Endothelial cell of umbilical vein (primary cell): ENCODE measurements at regions not wholly inside any gene's neighbourhood (a gene's known extent, or its start where the extent isn't known, plus 50 kb on each side); places are given as distances from the start of the nearest gene placed in this dataset.

ENCODE experiments used
- EZH2 ChIP-seq: IDR thresholded peaks from 2 replicates; pipeline ENCODE4 v1.6.1; 2012; ENCODE audit warnings: borderline replicate concordance, low read depth, mild to moderate bottlenecking, moderate library complexity, low read length, inconsistent platforms; ENCODE audit not compliant: severe bottlenecking
- FOS ChIP-seq: IDR thresholded peaks from 2 replicates; pipeline ENCODE4 v1.6.1; 2011; ENCODE audit warnings: mild to moderate bottlenecking, low read length, moderate library complexity, borderline replicate concordance; ENCODE audit not compliant: insufficient read depth
- GATA2 ChIP-seq: IDR thresholded peaks from 2 replicates; pipeline ENCODE4 v1.7.0; 2011; ENCODE audit warnings: low read depth, mild to moderate bottlenecking, moderate library complexity, mixed read lengths, low read length; ENCODE audit not compliant: insufficient read length, insufficient read depth
- JUN ChIP-seq: IDR thresholded peaks from 2 replicates; pipeline ENCODE4 v1.6.1; 2011; ENCODE audit warnings: borderline replicate concordance, low read depth; ENCODE audit not compliant: insufficient read length, insufficient read depth
- MAX ChIP-seq: IDR thresholded peaks from 2 replicates; pipeline ENCODE4 v1.6.1; 2011; ENCODE audit not compliant: insufficient read depth, insufficient read length
- POLR2A ChIP-seq: IDR thresholded peaks from 2 replicates; pipeline ENCODE4 v1.6.1; 2012; ENCODE audit warnings: low read depth, mild to moderate bottlenecking, control low read depth, low read length
- POLR2AphosphoS5 ChIP-seq: IDR thresholded peaks from 2 replicates; pipeline ENCODE4 v1.6.1; 2012; ENCODE audit warnings: low read depth, mild to moderate bottlenecking, control low read depth, low read length, moderate library complexity; ENCODE audit not compliant: insufficient read depth
- TF ChIP-seq, protein P1 (sequence below), 2 donors: IDR thresholded peaks; 1 replicate in 1 of 2; 2 replicates in 1 of 2; pipeline ENCODE4 v1.5.1; 2011; ENCODE audit warnings: low read length in 2 of 2, mild to moderate bottlenecking in 2 of 2, moderate library complexity in 2 of 2, control low read depth in 1 of 2, inconsistent platforms in 1 of 2, low read depth in 1 of 2; ENCODE audit not compliant: insufficient read depth in 1 of 2; ENCODE audit errors: extremely low read depth in 1 of 2

- no peak for TF ChIP-seq MAX
- TF ChIP-seq, protein P1, sequence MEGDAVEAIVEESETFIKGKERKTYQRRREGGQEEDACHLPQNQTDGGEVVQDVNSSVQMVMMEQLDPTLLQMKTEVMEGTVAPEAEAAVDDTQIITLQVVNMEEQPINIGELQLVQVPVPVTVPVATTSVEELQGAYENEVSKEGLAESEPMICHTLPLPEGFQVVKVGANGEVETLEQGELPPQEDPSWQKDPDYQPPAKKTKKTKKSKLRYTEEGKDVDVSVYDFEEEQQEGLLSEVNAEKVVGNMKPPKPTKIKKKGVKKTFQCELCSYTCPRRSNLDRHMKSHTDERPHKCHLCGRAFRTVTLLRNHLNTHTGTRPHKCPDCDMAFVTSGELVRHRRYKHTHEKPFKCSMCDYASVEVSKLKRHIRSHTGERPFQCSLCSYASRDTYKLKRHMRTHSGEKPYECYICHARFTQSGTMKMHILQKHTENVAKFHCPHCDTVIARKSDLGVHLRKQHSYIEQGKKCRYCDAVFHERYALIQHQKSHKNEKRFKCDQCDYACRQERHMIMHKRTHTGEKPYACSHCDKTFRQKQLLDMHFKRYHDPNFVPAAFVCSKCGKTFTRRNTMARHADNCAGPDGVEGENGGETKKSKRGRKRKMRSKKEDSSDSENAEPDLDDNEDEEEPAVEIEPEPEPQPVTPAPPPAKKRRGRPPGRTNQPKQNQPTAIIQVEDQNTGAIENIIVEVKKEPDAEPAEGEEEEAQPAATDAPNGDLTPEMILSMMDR (IDR thresholded peaks at IDR 0.05; ENCODE audit: extremely low read depth in 1 of 2, insufficient read depth in 1 of 2, low read depth in 1 of 2, low read length in 2 of 2) = no peak
- TF ChIP-seq POLR2A = no peak
- no peak for TF ChIP-seq POLR2AphosphoS5
- TF ChIP-seq EZH2 = no peak
- TF ChIP-seq JUN = no peak
- TF ChIP-seq GATA2 = no peak
- no peak for TF ChIP-seq FOS
Measured at GRCh38 chr10:108556186-108556585, 1367.1 kb downstream of the XPNPEP1 start.
